Glomerular visceral epithelial cell (primary cell): ENCODE measurements at regions not wholly inside any gene's neighbourhood (a gene's known extent, or its start where the extent isn't known, plus 50 kb on each side); places are given as distances from the start of the nearest gene placed in this dataset.

Experiments
- DNase-seq: peaks from one replicate; pipeline ENCODE4 v3.0.0-alpha.2; 2016; ENCODE audit errors: extremely low spot score

DNA sequence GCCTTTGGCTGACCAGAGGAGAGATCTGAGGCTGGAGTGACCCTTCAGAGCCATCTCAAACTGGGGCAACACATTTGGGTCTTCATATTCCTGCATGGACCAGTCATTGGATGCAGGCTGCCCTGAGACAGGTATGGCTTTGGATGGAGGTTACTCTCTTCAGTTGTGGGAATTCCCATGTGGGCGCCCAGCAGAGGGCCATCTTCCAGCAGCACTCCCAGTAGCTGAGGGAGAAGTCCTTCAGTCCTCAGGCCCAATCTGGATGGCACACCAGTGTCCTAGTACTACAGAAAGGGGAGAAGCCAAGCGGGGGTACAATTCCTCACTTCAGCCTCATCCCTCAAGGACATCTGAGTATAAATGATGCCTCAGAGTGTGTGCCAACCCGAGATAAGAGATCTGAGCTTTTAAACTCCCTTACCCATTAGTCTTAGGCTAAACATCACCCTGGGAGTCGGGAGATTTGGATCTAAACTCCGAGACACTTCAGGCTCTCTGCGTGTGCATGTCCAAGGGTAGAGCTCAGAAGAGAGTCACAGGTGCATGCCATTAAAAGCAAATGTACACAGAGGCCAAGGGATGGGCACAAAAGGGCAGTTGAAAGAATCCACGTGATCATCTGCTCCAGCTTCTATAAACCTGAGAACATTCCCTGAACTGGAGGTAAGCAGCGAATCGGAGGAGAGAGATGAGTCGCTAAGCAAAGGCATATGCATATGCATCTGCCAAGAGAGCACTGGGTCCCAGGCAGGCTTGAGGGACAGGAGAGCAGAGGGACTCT lies 204.6 kb downstream of the CD83 start:
- DNase-seq = no peak

DNA sequence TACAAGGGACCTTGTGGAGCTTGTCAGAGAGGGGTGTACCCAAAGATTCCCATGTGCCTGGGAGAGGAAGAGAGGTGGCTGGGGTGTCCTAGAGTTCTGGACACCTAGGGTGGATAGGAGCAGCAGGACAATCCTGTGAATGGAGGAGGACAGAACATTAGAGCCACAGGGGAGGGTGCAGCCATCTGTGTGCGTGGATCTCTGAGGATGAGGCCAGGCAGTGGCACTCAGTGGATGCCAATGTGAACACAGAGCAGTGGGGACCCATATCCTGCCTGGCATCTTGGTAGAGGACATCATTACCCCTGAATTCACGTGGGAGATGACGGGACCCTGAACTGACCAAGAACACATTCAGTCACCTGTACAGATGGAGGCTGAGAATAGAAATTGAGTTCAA lies 205.3 kb downstream of the CD83 start:
- DNase-seq = no peak

DNA sequence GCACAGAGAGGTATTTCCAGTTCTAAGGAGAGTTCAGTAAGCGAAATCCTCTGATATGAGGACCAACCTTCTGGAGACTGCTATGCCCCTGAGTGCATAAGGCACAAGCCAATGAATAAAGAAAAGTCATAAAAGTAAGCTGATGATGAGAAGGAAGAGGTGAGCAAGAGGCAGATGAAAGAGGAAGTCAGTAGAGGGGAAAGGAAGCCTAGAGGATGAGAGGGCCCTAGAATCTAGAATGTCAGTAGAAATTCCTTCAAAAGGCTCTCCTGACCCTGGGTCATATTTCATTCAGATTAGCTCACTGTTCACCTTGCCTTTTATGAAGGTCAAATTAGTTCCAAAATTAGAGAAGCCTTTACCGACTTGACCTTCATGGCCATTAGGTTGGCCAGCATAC lies 209.2 kb downstream of the CD83 start:
- no peak for DNase-seq

DNA sequence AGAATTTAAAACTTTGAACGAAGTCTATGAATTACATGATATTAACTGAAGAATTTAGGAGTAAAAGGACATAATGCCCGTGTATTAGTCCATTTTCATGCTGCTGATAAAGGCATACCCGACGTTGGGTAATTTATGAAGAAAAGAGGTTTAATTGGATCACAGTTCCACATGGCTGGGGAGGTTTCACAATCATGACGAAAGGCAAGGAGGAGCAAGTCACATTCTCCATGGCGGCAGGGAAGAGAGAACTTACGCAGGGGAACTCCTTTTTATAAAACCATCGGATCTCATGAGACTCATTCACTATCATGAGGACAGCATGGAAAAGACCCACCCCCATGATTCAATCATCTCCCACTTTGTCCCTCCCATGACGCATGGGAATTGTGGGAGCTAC lies 210.6 kb downstream of the CD83 start:
- no peak for DNase-seq

DNA sequence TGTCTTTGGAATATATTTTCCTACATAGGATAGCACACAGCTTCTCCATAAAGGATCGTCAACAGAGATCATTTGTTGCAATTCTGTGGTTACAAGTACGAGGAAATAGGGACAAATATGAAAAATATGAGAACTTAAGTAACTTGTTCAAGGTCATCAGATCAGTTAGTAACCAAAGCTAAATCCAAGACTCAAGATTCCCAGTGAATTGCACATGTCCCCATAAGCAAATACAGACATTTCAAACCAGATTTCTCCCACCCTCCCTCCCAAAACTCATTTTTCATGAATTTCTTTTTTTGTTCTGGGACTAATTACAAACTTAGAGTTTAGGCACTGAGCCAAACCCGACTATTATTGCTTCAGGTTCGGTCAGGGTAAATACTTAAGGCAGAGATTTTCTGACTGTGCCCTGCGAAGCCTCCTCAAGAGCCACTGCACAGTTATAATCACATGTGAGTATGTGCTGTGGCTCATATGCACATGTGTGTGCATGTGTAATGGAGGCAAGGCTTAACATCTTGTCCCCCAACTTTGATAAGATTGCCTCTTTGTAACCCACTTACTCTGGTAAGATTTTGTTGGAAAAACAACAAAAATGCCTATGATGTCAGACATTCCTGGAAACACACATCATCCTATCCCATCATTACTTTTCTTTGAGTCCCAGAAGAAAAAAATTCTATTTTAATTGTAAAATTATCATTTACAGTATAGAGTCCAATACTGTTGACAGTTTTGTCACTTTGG lies 216.2 kb downstream of the CD83 start:
- peak; percentile 7 for DNase-seq

DNA sequence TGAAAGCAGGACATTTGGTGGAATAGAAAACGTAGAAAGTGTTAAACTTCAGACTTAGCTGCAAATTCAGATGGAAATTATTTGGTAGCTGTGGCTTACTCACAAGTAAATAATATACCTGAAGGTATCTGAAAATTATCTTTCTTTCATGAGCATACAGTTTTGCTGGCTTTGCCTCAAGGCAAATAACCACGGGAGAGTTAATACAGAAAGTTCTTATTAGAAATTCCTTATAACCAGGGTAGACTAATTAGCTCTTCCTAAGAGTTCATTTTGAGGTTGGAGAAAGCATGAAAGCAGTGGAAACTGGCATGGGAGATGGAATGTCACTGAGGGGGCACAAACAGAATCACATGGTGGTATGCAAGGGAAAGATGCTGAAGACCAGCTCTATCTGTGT lies 217.5 kb downstream of the CD83 start:
- DNase-seq = no peak

DNA sequence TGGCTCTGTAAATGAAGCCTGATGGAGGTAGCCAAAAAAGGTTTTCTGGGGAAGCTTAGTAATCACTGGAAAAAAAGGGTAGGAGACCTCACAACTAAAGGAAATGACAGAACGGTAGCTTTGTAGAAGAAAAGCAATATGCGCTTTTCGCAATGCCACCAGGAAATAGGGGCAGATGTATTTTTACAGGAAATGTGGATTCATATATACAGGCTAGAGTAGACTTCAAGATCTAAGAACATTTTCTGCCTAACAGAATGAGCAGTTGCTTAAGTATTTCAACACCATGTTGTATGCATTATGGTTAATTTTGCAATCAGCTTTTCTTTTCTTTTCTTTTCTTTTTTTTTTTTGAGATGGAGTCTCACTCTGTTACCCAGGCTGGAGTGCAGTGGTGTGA lies 219.6 kb downstream of the CD83 start:
- no peak for DNase-seq

DNA sequence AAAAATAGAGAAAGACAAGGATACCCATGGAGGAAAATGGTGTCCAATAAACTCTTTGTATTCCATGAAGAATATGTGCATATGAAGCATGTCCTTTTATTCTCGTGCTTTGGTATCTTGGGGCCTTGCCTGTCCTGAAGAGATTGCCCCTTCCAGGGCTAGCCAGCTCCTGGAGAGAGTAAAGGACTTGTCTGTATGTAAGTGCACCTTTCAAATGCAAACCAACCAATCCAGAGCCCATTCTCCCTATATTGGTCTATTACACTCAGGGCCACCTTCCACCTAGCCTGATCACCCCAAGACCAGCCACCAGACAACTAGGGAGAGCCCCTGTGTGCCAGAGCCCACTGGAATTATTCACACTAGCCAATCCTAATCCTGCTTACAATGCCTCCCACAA lies 221.6 kb downstream of the CD83 start:
- no peak for DNase-seq

DNA sequence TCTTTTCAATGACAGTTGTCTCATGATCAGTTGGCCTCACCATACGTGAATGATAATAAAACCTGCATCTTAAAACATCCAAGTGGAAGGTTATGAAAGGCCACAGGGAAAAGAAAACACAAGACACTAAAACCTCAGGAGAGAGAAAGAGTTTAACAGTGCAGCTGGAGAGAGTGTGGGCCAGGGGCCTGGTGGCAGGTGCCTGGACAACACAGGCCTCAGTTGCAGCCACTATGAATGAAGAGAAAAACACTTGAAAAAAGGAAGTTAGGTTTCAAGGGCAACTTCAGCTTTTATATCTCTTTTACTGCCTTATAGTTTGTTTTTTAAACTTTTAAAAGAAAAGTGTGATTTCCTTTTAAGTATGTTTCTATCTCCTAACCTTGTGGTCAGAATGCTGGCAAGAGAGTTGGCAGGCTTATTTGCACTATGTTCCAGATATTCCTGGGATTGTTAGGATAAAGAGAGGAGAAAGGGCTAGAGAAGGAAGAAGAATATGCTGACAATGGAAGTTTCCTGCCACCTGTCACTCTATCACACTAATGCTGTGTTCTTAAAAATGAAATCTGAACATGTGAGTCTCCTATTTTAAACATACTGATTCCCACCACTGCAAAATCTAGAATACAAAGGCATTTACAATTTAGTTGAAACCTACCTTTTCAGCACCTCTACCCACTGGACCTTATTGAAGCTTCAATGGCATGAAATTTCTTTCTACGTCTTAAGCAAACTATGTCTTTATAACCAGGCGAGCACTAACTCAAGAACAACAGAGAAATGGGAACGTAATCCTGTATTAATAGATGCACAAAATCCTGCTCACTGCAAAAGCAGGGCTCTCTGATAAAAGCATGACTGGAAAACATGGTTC lies 222.4 kb downstream of the CD83 start:
- DNase-seq = no peak

DNA sequence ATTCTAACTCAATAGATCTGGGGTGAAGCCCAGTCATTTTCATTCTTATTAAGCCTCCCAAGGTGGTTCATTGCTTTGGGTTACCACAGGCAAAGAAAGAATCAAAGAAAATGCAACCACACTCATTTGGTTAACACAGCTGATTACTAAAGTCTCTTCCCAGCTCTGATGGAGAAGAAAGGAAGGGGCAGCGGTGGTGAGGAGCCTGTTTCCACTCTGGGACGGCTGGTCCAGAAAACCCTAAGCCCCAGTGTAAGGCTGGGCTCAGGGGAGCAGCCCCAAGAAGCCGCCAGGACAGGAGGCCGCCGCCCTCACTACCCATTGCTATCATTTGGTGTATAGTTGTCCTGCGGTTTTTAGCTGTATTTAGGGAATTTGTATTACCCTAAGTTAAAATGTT lies 226.9 kb downstream of the CD83 start:
- DNase-seq = no peak

DNA sequence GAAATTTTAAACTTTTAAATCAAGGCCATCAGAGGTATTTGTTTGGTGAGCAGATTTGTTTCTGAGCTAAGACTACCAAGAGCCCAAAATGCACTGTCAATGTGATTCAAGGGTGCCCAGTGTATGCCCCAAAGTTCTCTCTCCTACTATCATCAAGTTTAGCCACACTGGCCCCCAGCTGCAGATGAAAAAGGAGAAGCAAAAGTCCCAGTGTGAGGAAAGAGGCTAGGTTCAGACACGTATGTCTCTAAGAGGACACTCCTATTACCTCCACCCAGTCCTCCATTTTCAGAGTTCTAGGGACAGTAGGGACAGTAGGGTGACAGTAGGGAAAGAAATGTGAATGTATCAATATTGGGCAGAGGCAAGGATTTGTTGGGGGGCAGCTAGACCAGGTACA lies 230.8 kb downstream of the CD83 start:
- no peak for DNase-seq

DNA sequence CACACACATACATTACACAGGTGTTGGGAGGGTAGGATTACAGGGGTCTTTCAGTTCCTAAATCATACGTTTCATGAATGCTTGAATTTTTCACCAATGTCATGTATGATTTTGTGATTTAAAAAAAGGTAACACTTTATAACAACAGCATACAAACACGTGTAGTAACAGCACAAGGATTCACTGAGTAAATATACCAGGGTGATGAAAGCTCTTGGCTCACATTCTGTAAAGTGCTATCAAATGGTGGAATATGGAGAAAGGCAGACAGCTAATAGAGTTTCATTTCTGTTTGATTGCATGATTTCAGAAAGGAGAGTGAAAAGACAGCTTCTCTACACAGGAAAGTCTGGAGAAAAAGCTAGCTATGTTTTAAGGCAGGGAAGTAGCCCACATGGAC lies 231.9 kb downstream of the CD83 start:
- DNase-seq = no peak

DNA sequence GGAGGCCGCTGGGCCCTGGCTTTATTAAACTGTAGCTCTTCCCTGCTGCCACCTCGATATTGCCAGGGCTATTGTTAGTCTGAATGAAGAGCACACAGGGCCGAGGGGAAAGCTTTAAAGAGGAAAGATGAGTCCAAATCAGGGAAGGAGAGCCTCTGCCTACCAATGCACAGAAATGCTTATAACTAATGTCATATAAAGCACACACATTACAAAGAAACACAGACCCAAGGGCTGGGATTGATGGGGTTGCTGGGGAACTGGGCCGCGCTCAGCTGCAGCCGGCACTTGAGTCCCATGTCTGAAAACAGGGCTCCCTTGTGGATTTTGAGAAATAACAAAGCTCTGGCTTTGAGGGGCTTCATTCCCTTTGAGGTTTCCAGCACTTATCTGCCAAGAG lies 232.6 kb downstream of the CD83 start:
- no peak for DNase-seq

DNA sequence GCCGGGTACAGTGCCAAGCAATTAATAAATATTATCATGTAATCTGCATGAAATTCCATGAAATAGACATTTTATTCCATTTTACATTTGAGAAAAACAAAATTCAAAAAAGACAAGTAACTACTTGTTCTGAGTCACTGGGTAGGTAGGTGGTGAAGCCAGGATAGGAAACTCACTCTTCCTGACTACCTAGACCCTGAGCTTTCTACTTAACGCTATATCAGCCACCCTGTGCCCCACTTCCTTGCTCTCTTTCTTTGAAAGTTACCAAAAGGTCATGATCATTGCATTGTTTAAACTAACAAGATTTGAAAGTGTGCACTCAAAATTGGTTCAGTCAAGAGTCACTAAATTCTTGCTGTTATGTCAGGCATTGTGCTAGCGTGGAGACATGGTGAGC lies 235.7 kb downstream of the CD83 start:
- no peak for DNase-seq

DNA sequence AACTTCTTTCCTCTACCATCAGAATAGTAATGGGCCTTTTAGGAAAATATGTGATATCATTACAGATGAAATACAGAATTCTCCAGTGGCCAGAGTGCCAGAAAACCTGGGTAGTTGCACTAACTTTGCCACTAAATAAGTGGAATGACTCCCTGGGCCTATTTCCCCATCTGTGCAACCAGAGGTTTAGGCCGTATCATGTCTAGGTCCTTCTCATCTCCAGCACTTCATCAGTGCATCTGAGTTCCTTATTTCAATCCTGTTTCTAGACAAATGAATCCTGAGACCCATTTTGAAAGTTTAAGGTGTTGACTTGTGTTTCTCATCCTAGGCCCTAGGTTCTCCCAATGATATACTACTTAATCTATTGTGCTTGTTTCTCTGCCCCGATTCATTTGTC lies 236.2 kb downstream of the CD83 start:
- DNase-seq = no peak

DNA sequence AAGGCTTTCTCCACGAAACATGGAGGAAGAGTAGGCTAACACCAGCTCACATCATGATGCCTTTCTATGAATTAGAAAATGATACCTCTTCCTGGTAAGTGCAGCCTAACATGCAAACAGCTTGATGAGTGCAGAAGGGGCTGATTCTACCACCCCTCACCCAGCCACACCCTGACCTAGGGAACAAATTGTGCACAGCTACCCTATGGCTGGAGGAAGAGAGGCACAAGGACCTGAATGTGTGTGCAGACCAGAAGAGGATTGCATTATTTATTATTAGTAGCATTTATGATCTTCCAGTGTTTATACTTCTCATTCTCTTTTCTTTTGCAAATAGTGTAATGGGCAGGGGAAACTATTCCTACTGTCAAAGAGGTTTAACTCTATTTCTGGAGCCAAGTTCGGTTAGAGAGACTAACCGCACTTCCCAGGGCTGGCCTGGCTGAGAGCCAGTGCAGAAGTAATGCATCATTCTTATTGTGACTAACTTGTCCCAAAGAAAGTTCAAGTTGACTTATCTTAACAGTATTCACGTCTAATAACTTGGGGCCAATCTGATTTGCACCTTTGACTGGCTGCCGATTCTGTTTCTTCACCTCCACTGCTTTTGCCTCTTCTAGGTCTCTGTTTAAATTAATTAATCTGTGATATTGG lies 237.5 kb downstream of the CD83 start:
- DNase-seq = peak; percentile 73

DNA sequence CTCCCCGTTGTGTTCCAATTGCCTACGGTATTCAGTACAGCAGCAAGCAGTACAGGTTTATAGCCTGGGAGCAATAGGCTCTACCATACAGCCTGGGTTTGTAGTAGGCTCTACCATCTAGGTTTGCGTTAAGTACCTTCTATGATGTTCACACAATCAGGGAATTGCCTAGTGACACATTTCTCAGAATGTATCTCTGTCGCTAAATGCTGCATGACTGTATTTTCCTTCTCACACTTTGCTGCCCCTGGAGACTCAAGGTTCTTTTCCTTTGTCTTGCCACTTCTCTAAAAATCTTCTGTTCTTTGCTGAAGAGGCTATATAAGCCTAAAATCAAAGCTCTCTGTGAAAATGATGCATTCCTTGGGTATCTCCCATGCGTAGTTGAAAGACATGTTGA lies 241.9 kb downstream of the CD83 start:
- DNase-seq = no peak

DNA sequence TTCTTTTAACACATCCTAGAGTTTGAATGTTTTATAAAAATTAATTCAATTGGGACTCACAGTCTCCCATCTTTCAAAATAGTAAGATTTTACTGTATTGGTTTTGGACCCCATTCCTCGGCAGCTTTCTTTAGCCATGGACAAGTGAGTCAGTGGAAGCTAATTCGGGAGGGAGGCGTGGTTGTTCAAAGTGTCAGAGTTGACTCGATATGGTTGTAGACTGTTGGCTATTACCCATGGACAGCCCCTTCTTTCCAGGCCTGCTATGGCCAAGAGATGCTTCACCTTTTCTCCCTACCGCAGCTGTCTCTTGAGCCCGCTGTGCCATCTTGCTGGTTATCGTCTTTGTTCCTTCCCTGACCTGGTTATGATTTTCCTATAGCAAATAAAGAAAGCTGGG lies 243.0 kb downstream of the CD83 start:
- DNase-seq = no peak

DNA sequence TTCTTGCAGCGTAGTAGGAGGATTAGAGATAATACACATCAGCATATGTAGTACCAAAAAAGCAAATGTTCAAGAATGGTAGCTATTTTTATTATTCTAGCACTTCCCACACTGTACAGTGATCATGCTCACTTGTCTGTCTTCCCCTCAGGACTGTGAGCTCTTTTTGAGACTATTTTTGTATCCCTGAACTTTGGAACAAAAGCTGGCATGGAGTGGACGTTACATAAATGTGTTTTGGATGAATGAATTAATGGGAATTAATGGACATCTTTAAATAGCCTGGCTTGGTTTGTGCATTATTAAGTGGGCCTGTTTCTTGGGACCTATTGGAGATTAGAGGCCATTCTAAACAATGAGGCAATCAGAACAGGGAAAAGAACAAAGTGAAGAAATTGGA lies 243.7 kb downstream of the CD83 start:
- no peak for DNase-seq

DNA sequence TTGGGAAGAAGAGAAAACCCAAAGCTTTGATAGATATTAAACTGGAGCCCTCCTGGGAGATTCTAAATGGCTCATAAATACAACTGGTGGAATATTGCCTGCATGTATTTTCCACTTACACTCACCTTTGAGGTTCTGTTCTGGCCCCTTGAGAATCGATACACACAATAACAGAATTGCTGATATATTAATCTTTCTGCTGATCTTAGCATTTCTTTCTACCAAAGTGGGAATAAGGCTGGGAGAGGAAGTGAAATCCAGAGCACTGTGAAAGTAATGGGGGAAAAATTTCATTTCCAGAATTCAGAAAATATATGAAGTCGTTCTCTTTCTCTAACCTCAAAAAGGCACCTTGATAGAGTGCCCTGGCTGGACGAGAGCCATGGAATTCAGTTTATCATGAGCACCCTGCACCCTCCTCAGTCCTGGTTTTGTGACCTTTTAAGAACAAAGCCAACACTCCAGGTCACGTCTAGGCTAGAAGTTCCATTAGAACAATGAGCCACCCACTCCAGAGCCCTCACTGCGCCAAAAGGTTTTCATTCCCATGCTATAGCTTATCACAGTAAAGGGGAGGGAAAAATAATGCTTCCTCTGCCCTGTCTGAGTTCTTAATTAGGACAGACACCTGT lies 244.5 kb downstream of the CD83 start:
- no peak for DNase-seq

DNA sequence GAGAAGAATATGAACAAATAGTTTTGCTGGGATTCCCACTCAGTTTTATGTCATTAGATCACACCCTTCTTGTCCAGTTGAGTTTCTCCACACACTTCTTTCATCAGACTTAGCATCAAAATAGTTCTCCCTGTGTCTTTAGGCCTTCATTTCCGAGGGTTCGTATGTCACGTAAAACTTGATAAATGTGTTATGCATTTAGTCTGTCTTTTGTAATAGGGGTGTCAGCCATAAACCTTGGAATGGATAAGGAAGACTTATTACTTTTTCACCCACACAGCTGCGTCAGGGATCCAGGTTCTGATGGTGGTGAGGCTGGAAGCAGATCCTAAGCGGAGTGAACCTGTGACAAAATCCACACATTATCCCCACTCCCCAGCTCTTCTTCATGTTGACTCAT lies 246.8 kb downstream of the CD83 start:
- DNase-seq = no peak

DNA sequence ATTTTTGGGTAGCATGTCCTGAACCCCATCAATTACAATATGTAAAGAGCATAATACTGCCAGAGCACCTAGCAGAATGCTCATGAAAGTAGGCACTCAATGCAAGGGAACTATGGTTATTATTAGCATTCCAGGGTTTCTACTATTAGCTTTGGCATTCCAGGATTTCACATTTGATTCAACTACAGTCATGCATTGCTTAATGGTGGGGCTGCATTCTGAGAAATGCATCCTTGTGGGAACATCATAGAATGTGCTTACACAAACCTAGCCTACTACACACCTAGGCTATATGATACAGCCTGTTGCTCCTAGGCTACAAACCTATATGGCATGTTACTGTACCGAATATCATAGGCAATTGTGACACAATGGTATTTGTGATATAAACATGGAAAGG lies 247.8 kb downstream of the CD83 start:
- DNase-seq = no peak
